Motor neuron (in vitro differentiated cells): ENCODE measurements at regions not wholly inside any gene's neighbourhood (a gene's known extent, or its start where the extent isn't known, plus 50 kb on each side); places are given as distances from the start of the nearest gene placed in this dataset.

Experiments
- ATAC-seq, 8 experiments: fragments of 200-7000 bp; cut with Tn5 transposase; replicated peaks in 6 of 8; 2 replicates each; pipeline ENCODE4 v1.8.0; 2021; ENCODE audit warnings: mild to moderate bottlenecking in 8 of 8, moderate library complexity in 8 of 8
- H3K27ac ChIP-seq, 2 donors: fragments of 250-450 bp; sonication (Bioruptor Pico); 2 replicates each; pipeline ENCODE4 v1.9.0; 2021; ENCODE audit warnings: antibody characterized with exemption in 2 of 2, mild to moderate bottlenecking in 2 of 2, moderate library complexity in 1 of 2
- H3K4me1 ChIP-seq, 2 donors: fragments of 250-450 bp; sonication (Bioruptor Pico); replicated peaks in 1 of 2; 2 replicates each; pipeline ENCODE4 v1.6.1; 2021; ENCODE audit warnings: antibody characterized with exemption in 2 of 2, mild to moderate bottlenecking in 2 of 2, moderate library complexity in 1 of 2
- H3K4me3 ChIP-seq, 5 donors: fragments of 250-450 bp; sonication (Bioruptor Pico); 2 replicates each; pipeline ENCODE4 v1.9.0; 2021; ENCODE audit warnings: antibody characterized with exemption in 5 of 5, mild to moderate bottlenecking in 5 of 5, moderate library complexity in 4 of 5
- WGBS, 10 experiments: fragments of 450-650 bp; shearing (Covaris generic); methylation state at CpG; one replicate each; pipeline ENCODE4 v1.0.0; 2022; 5-methylcytosine and 5-hydroxymethylcytosine counted together
- in situ Hi-C, 9 experiments: fragments of 400-800 bp; cut with MboI; loops; one replicate each; pipeline ENCODE4 v1.15.0; 2021; ENCODE audit warnings: low sequenced_read_pairs in 9 of 9, low pct_unique_long_range_greater_than_20kb in 2 of 9; ENCODE audit not compliant: unreplicated experiment in 9 of 9

- ATAC-seq, result no peak
- in situ Hi-C loops, result no loop called here
- Histone ChIP-seq H3K27ac (no peak overlapping the region), H3K4me1 (peaks cover 4 to 30% of the 10 kb centered on the region in 2 donors), H3K4me3 (no peak overlapping the region)
- WGBS, 10 experiments, result 83 to 100% (median 96%) methylated on average over 1 to 2 of the region's 2 CpGs
Measured at GRCh38 chr6:140039364-140039763, 664.9 kb upstream of the CITED2 start.

DNA sequence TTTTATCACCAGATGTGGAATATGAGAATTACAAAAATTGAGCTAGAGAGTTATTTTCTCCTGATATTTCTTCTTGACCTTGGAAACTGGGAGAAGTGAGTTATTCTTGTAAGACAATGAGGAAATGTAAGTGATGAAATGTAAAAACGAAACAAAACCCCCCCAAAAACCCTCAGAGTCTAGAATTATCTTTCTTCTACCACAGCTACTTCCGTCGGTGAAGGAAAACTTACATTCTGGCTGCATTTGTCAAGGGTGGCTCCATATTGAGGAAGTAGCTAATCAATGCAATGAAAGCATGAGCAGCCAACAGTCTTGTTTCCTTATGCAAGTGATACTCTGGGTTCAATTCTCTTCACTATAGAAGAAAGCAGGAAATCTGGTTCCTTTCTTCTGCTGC is 661.7 kb upstream of the CITED2 start:
- H3K27ac ChIP-seq, result no peak overlapping the region
- no peak for ATAC-seq
- 0 to 100% (median 67%) methylated on average over 1 to 3 of the region's 3 CpGs; no CpG with 5 or more reads in 1 of the 10 experiments for WGBS, 10 experiments
- in situ Hi-C loops, result no loop called here
- H3K4me1 ChIP-seq, result no peaks in the 10 kb centered on the region
- no peak overlapping the region for H3K4me3 ChIP-seq

DNA sequence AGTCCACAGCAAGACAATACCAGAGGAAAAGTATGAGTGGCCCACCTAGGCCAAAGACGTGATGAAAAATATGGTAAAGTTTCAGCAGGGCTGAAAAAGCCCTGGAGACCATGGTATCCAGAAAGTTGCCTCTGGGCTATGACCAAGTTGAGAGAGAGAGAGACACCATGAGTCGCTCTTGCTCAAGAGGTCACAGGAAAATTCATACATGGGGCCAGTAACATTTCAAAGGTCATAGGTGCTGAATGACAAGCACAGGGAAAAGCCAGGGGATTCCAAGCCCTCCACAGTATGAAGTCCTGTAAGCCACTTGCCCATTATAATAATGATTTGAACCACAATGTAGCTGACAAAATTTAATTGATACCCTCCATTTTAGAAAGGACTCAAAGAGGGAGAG is 657.7 kb upstream of the CITED2 start:
- in situ Hi-C loops, result no loop called here

GRCh38 chr6:140029551-140029950 is 655.1 kb upstream of the CITED2 start:
- 24 to 92% (median 72%) methylated on average over 2 to 3 of the region's 3 CpGs; no CpG with 5 or more reads in 1 of the 10 experiments for WGBS, 10 experiments
- H3K27ac ChIP-seq, result no peak overlapping the region
- H3K4me1 ChIP-seq, result no peaks in the 10 kb centered on the region
- ATAC-seq, result no peak
- no peak overlapping the region for H3K4me3 ChIP-seq
- in situ Hi-C loops, result no loop called here

More for the DNA sequence above, 657.7 kb upstream of the CITED2 start:
- 80 to 100% (median 100%) methylated on average over 1 to 2 of the region's 2 CpGs; no CpG with 5 or more reads in 3 of the 10 experiments for WGBS, 10 experiments
- no peak overlapping the region for H3K27ac ChIP-seq
- H3K4me3 ChIP-seq, result no peak overlapping the region
- no peaks in the 10 kb centered on the region for H3K4me1 ChIP-seq
- no peak for ATAC-seq

- Histone ChIP-seq H3K4me1 (no peaks in the 10 kb centered on the region), H3K27ac (no peak overlapping the region), H3K4me3 (no peak overlapping the region)
- in situ Hi-C loops, result no loop called here
- ATAC-seq, result no peak
- 62 to 100% (median 93%) methylated on average over 1 to 2 of the region's 2 CpGs for WGBS, 10 experiments
Measured at GRCh38 chr6:140027219-140027618, 652.8 kb upstream of the CITED2 start.

- ATAC-seq, result no peak
- H3K4me3 ChIP-seq, result no peak overlapping the region
- in situ Hi-C loops, result no loop called here
- no peaks in the 10 kb centered on the region for H3K4me1 ChIP-seq
- H3K27ac ChIP-seq, result no peak overlapping the region
Measured at GRCh38 chr6:140026546-140026945, 652.1 kb upstream of the CITED2 start.

DNA sequence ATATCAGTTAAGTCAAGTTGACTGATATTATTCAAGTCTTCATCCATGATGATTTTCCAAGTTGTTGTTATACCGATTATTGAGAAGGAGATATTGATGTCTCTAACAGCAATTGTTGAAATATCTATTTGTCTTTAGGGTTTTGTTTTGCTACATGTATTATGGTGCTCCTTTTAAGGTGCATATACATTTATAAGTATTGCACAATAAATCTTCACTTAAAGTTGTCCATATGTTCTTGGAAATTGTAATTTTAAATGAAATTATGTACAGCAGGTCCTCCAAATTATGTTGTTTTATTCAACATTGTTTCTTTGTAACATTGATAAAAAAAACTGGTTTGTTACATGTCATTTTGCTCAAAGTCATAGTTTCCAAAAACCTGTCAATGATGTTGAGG is 650.7 kb upstream of the CITED2 start:
- WGBS, 10 experiments, result 60 to 100% (median 100%) methylated on average over 1 of the region's 1 CpG; no CpG with 5 or more reads in 3 of the 10 experiments
- ATAC-seq, result no peak
- no peak overlapping the region for H3K4me3 ChIP-seq
- H3K4me1 ChIP-seq, result no peaks in the 10 kb centered on the region
- in situ Hi-C loops, result no loop called here
- no peak overlapping the region for H3K27ac ChIP-seq

DNA sequence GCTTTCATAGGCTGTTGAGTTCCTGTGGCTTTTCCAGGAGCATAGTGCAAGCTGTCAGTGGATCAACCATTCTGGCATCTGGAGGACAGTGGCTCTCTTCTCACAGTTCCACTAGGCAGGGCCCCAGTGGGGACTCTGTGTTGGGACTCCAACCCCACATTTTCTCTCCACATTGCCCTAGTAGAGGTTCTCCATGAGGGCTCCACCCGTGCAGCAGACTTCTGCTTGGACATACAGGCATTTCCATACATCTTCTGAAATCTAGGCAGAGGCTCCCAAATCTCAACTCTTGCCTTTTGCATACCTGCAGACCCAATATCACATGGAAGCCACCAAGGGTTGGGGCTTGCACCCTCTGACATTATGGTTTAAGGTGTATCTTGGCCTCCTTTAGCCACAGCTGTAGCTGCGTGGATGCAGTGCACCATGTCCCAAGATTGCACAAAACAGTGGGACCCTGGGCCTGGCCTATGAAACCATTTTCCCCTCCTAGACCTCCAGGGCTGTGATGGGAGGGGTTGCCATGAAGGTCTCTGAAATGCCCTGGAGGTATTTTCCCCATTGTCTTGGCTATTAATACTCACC is 645.9 kb upstream of the CITED2 start:
- Histone ChIP-seq H3K27ac (no peak overlapping the region), H3K4me3 (no peak overlapping the region), H3K4me1 (no peaks in the 10 kb centered on the region)
- 40 to 100% (median 95%) methylated on average over 1 to 2 of the region's 2 CpGs; no CpG with 5 or more reads in 4 of the 10 experiments for WGBS, 10 experiments
- ATAC-seq, result no peak
- in situ Hi-C loops, result no loop called here

DNA sequence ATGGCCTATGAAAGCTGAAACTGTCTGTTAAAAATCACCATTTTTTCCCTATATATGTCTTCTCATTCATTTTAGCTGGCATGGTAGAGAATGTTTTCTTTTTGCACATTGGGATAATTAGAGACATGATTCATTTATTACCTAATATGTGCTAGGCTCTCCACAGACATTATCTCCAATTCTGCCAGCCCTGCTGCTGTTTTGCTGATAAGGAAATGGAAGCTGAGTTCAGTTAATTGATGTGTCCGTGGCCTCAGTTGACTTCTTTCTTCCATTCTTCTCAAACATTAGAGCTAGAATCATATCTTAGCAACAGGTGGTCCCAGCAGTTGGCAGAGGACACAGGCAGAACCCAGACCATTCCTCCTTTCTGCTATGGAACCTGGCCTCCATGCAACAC is 644.1 kb upstream of the CITED2 start:
- no peak for ATAC-seq
- H3K4me1 ChIP-seq, result no peaks in the 10 kb centered on the region
- in situ Hi-C loops, result no loop called here
- no peak overlapping the region for H3K27ac ChIP-seq
- no peak overlapping the region for H3K4me3 ChIP-seq
- WGBS, 10 experiments, result 33 to 88% (median 55%) methylated on average over 1 of the region's 1 CpG; no CpG with 5 or more reads in 6 of the 10 experiments

DNA sequence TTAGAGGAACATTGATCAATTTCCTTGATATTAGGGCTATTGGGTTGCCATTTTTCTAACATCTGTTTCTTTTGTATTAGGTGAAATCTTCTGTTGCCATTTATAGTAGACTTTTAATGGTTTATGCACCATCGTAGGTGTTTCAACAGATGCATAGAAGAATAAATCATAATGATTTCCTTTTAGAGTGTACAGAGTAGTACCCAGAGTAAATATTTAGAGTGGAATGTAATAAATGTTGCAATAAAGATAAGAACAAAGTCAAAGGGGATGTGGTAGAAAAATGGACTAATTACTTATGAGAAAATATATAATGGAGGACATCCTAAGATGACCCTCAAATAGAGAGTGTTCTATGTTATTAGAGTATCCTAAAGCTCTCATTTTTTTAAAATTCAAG is 643.0 kb upstream of the CITED2 start:
- WGBS, 10 experiments, result 67 to 100% (median 92%) methylated on average over 1 of the region's 1 CpG; no CpG with 5 or more reads in 1 of the 10 experiments
- ATAC-seq, result no peak

GRCh38 chr6:140012150-140012549 is 637.7 kb upstream of the CITED2 start:
- 6 to 100% (median 82%) methylated on average over 1 of the region's 1 CpG; no CpG with 5 or more reads in 1 of the 10 experiments for WGBS, 10 experiments
- ATAC-seq, result no peak
- in situ Hi-C loops, result no loop called here
- Histone ChIP-seq H3K4me3 (no peak overlapping the region), H3K4me1 (no peaks in the 10 kb centered on the region), H3K27ac (no peak overlapping the region)

More for the DNA sequence above, 643.0 kb upstream of the CITED2 start:
- in situ Hi-C loops, result no loop called here
- Histone ChIP-seq H3K27ac (no peak overlapping the region), H3K4me3 (no peak overlapping the region), H3K4me1 (no peaks in the 10 kb centered on the region)

GRCh38 chr6:140011537-140011936 is 637.1 kb upstream of the CITED2 start:
- Histone ChIP-seq H3K4me1 (no peaks in the 10 kb centered on the region), H3K4me3 (no peak overlapping the region), H3K27ac (no peak overlapping the region)
- WGBS, 10 experiments, result 81 to 100% (median 100%) methylated on average over 1 to 4 of the region's 4 CpGs; no CpG with 5 or more reads in 1 of the 10 experiments
- in situ Hi-C loops, result no loop called here
- ATAC-seq, result no peak

DNA sequence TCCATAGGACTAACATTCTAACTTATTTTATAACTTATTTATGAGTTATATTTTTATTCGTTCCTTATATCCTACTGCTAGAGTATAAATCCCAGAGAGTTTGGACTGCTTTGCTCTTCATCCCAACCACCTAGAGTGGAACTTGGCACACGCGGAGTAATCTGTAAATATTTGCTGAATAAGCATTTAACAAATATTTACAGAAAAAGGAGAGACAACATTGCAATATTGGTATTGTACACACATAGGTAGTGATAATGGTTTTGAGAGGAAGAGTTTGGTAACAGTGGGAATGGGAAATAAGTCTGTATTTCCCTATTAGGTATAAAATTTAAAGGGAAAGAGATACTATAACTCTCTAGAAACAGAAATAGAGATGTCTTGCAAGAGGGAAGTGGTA is 634.8 kb upstream of the CITED2 start:
- no peak overlapping the region for H3K4me3 ChIP-seq
- ATAC-seq, result no peak
- H3K4me1 ChIP-seq, result no peaks in the 10 kb centered on the region
- WGBS, 10 experiments, result 79 to 100% (median 98%) methylated on average over 3 of the region's 3 CpGs
- H3K27ac ChIP-seq, result no peak overlapping the region
- in situ Hi-C loops, result no loop called here

DNA sequence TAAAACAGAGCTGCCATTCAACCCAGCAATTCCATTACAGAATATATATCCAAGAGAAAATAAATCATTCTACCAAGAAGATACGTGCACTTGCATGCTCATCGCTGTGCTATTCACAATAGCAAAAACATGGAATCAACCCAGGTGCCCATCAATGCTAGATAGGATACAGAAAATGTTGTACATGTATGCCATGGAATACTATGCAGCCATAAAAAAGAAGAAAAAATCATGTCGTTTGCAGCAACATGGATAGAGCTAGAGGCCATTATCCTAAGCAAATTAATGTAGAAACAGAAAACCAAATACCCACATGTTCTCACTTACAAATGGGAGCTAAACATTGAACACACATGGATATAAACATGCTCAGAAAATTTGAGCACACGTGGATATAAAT is 633.1 kb upstream of the CITED2 start:
- H3K4me3 ChIP-seq, result no peak overlapping the region
- in situ Hi-C loops, result no loop called here
- peaks cover 0 to 6% of the 10 kb centered on the region in 2 donors for H3K4me1 ChIP-seq
- WGBS, 10 experiments, result 71 to 100% (median 94%) methylated on average over 2 to 4 of the region's 4 CpGs; no CpG with 5 or more reads in 1 of the 10 experiments
- H3K27ac ChIP-seq, result no peak overlapping the region
- no peak for ATAC-seq
